ENCODE measurements at regions not wholly inside any gene's neighbourhood (a gene's known extent, or its start where the extent isn't known, plus 50 kb on each side); places are given as distances from the start of the nearest gene placed in this dataset.

- TF ChIP-seq EZH2phosphoT487 (IDR thresholded peaks at IDR 0.05; ENCODE audit: insufficient read depth, low read depth) (no peak), EZH2 (IDR thresholded peaks at IDR 0.05; ENCODE audit: insufficient read depth, poor library complexity, severe bottlenecking) (no peak)
These were observed 705.4 kb upstream of the RIOK2 start for GRCh38 chr5:97888439-97888838.

All from GM23248 (cell line).